ENCODE measurements at regions not wholly inside any gene's neighbourhood (a gene's known extent, or its start where the extent isn't known, plus 50 kb on each side); places are given as distances from the start of the nearest gene placed in this dataset.

DNA sequence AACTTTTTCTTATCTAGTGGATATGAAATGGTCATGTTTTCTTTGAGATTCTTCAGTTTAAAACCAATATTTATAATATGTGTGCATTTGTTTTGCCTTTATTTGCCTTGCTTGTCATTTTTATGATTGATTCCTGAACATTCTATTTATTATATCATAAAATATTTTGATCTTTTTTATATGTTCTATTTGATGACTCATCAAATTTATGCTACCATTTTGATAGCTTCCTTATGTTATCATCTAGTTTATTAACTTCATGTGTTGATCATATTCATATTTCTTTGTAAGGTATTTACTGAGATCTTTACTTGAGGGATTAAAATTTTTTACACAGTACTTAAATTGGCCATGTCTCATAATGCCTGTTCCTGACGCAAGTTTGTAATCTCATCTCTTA is 1650.0 kb downstream of the AMY1C start:
- TF ChIP-seq, protein P1, sequence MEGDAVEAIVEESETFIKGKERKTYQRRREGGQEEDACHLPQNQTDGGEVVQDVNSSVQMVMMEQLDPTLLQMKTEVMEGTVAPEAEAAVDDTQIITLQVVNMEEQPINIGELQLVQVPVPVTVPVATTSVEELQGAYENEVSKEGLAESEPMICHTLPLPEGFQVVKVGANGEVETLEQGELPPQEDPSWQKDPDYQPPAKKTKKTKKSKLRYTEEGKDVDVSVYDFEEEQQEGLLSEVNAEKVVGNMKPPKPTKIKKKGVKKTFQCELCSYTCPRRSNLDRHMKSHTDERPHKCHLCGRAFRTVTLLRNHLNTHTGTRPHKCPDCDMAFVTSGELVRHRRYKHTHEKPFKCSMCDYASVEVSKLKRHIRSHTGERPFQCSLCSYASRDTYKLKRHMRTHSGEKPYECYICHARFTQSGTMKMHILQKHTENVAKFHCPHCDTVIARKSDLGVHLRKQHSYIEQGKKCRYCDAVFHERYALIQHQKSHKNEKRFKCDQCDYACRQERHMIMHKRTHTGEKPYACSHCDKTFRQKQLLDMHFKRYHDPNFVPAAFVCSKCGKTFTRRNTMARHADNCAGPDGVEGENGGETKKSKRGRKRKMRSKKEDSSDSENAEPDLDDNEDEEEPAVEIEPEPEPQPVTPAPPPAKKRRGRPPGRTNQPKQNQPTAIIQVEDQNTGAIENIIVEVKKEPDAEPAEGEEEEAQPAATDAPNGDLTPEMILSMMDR (IDR thresholded peaks at IDR 0.05 in 4 of 5, conservative IDR thresholded peaks at IDR 0.05 in 1 of 5): no peak
- no peak for TF ChIP-seq POLR2A (IDR thresholded peaks at IDR 0.05)
